T-helper 2 cell (primary cell): ENCODE measurements at regions not wholly inside any gene's neighbourhood (a gene's known extent, or its start where the extent isn't known, plus 50 kb on each side); places are given as distances from the start of the nearest gene placed in this dataset.

ENCODE experiments used
- DNase-seq, 5 experiments: peaks; one replicate each; pipeline versions ENCODE4 v3.0.0 to v3.0.0-alpha.2; 2012 to 2022

GRCh38 chr11:93248602-93249001 lies 50.8 kb upstream of the SLC36A4 start:
- peak in 1 of 5 experiments; percentile 24 for DNase-seq

GRCh38 chr11:93249459-93250220 lies 51.8 kb upstream of the SLC36A4 start:
- DNase-seq, result no peak

GRCh38 chr11:93250326-93250725 lies 52.5 kb upstream of the SLC36A4 start:
- DNase-seq, result no peak

GRCh38 chr11:93251922-93252321 lies 54.1 kb upstream of the SLC36A4 start:
- peak in 1 of 5 experiments; percentile 2 for DNase-seq

- DNase-seq, result no peak
These were observed 55.3 kb upstream of the SLC36A4 start for GRCh38 chr11:93253111-93253510.

GRCh38 chr11:93256623-93257022 lies 58.8 kb upstream of the SLC36A4 start:
- DNase-seq, result no peak

- DNase-seq, result no peak
These were observed 63.2 kb upstream of the DEUP1 start for GRCh38 chr11:93267383-93267782.

GRCh38 chr11:93268287-93269040 lies 62.1 kb upstream of the DEUP1 start:
- DNase-seq, result no peak

GRCh38 chr11:93271596-93271995 lies 58.9 kb upstream of the DEUP1 start:
- no peak for DNase-seq

- DNase-seq, result no peak
These were observed 55.7 kb upstream of the DEUP1 start for GRCh38 chr11:93274851-93275250.

- no peak for DNase-seq
These were observed 51.6 kb upstream of the DEUP1 start for GRCh38 chr11:93278976-93279375.

GRCh38 chr11:93279851-93280347 lies 50.6 kb upstream of the DEUP1 start:
- no peak for DNase-seq
